Ovary (tissue), 3 donors: ENCODE measurements at regions not wholly inside any gene's neighbourhood (a gene's known extent, or its start where the extent isn't known, plus 50 kb on each side); places are given as distances from the start of the nearest gene placed in this dataset.

Source experiments
- CTCF ChIP-seq, 3 donors: fragments of 450-650 bp in 2 of 3; fragments of 200-600 bp in 1 of 3; IDR thresholded peaks; one replicate each; pipeline versions ENCODE4 v1.5.1 to v1.8.0; 2016 to 2022; ENCODE audit warnings: antibody characterized with exemption in 3 of 3, mild to moderate bottlenecking in 1 of 3
- POLR2A ChIP-seq: fragments of 450-650 bp; IDR thresholded peaks from one replicate; pipeline ENCODE4 v1.6.1; 2017; ENCODE audit warnings: antibody characterized with exemption, mild to moderate bottlenecking, moderate library complexity
- donor health status: DM: no; HTN: no; CAD: no.

GRCh38 chr1:13994386-13994785 lies 294.4 kb downstream of the PRDM2 start:
- TF ChIP-seq CTCF (IDR thresholded peaks at IDR 0.05) (no peak), POLR2A (no peak)
